IgD-negative memory B cell (primary cell): ENCODE measurements at regions not wholly inside any gene's neighbourhood (a gene's known extent, or its start where the extent isn't known, plus 50 kb on each side); places are given as distances from the start of the nearest gene placed in this dataset.
A peak's percentile ranks its signal among the peaks of the same experiment; 100 is the strongest.

ENCODE experiments used
- H3K27ac Mint-ChIP-seq, 3 donors: one replicate each; pipeline ENCODE4 v1.8.0; 2020 to 2022; ENCODE audit warnings: mild to moderate bottlenecking in 3 of 3, mixed read lengths in 3 of 3, moderate library complexity in 1 of 3
- H3K27me3 Mint-ChIP-seq: one replicate; pipeline ENCODE4 v1.8.0; 2021; ENCODE audit warnings: mixed read lengths
- H3K36me3 Mint-ChIP-seq: one replicate; pipeline ENCODE4 v1.8.0; 2020; ENCODE audit warnings: mild to moderate bottlenecking, mixed read lengths
- H3K4me1 Mint-ChIP-seq, 3 donors: one replicate each; pipeline ENCODE4 v1.8.0; 2020 to 2022; ENCODE audit warnings: mixed read lengths in 3 of 3, mild to moderate bottlenecking in 1 of 3
- H3K4me3 Mint-ChIP-seq, 4 donors: one replicate each; pipeline ENCODE4 v1.8.0; 2020 to 2022; ENCODE audit warnings: mild to moderate bottlenecking in 4 of 4, mixed read lengths in 4 of 4, moderate library complexity in 3 of 4
- H3K9me3 Mint-ChIP-seq, 3 donors: one replicate each; pipeline ENCODE4 v1.8.0; 2020 to 2021; ENCODE audit warnings: mixed read lengths in 3 of 3, mild to moderate bottlenecking in 1 of 3

DNA sequence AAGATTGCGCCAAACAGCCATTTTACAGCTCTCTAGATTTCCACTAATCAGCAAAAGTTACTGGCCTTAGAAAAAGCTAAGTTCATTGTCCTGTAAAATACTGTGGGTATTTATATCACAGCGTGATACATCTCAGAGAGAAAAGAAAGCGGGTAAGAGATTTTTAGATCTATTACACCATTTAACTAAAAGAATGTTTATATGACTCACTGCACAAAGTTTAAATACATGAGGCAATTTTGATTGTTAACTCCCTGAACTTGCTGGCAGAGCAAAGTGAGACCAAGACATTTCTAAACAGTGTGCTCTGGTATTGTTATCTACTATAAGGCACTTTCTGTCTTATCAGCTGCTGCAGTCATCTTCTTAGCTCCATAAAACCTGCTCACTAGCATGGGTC, 314.3 kb downstream of the EPHA7 start:
- Mint-ChIP-seq H3K27me3 (no peaks in the 10 kb centered on the region), H3K4me3 (no peak overlapping the region), H3K9me3 (peaks cover 2 to 6% (median 3%) of the 10 kb centered on the region in 3 donors), H3K4me1 (no peaks in the 10 kb centered on the region), H3K36me3 (peaks cover 2% of the 10 kb centered on the region), H3K27ac (no peak overlapping the region)

- Mint-ChIP-seq H3K9me3 (peaks cover 2 to 3% (median 3%) of the 10 kb centered on the region in 3 donors), H3K4me3 (no peak overlapping the region), H3K27ac (no peak overlapping the region), H3K27me3 (no peaks in the 10 kb centered on the region), H3K36me3 (peaks cover 2% of the 10 kb centered on the region), H3K4me1 (no peaks in the 10 kb centered on the region)
These were observed 315.1 kb downstream of the EPHA7 start for GRCh38 chr6:93104195-93104817.

GRCh38 chr6:93088621-93089501, 330.5 kb downstream of the EPHA7 start:
- Mint-ChIP-seq H3K27me3 (no peaks in the 10 kb centered on the region), H3K4me1 (no peaks in the 10 kb centered on the region), H3K27ac (no peak overlapping the region), H3K9me3 (peaks cover 0 to 8% (median 4%) of the 10 kb centered on the region in 3 donors), H3K36me3 (no peaks in the 10 kb centered on the region), H3K4me3 (no peak overlapping the region)

- Mint-ChIP-seq H3K27me3 (no peaks in the 10 kb centered on the region), H3K36me3 (no peaks in the 10 kb centered on the region), H3K4me1 (no peaks in the 10 kb centered on the region), H3K27ac (no peak overlapping the region), H3K4me3 (no peak overlapping the region), H3K9me3 (peaks cover 0 to 8% (median 2%) of the 10 kb centered on the region in 3 donors)
These were observed 331.8 kb downstream of the EPHA7 start for GRCh38 chr6:93087606-93088005.

DNA sequence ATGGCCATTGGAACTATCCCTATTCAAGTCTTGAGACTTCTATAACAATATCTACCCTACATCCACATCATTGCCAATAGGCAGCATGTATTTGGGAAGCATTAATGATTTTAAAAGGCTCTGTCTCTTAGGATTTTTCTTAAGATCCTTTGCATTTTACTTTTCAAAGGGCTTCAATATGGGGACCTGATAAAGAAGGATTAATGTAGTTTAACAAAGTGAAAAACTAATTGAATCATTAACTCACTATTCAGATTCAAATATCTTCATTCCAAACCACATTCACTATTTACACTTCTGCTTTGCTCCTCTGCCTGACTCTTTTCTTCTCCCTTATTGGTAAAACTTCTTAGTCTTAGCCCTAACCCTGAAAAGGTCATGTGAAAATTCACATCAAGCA, 333.0 kb downstream of the EPHA7 start:
- Mint-ChIP-seq H3K9me3 (peaks cover 0 to 8% (median 2%) of the 10 kb centered on the region in 3 donors), H3K4me3 (no peak overlapping the region), H3K36me3 (peaks cover 2% of the 10 kb centered on the region), H3K27ac (no peak overlapping the region), H3K4me1 (no peaks in the 10 kb centered on the region), H3K27me3 (no peaks in the 10 kb centered on the region)

DNA sequence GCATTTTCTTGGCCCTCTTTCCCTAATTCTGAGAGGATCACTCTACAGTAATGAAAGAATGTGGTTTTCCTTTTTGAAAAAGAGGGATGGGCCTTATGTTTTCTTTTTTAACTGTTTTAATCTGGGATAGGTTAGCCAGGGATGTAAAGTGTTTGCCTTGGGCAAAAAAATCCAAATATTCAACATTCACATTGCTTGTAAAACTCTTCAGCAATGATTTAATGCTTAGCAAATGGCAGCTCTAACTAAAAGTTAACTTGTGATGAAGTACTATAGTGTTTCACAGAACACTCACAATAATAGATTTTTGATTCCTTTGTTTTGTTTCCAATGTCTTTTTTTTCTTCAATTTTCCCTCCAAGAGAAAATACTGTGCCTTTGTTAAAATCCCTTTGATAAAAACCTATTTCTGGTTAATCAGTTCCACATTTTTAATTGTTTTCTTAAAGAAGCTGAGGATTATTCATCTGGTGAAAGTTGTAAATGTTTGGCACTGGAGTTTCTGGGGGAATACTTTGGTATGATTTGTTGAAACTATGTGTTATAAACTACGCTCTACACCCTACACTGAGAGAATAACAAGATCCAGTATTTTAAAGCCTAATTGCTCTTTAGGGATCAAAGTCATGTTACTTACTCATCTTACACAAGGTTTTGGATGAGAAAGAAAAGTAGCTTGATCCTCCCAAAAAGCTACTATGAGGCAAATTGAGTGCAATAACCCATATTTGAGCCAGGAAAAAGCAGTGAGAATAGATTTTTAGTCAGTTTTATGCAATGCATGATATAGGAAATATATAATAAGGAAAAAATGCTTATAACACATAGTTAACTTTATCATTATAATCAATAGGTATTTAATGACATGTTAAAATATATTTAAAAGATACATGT, 335.8 kb downstream of the EPHA7 start:
- H3K4me1 Mint-ChIP-seq = no peaks in the 10 kb centered on the region
- no peaks in the 10 kb centered on the region for H3K27me3 Mint-ChIP-seq
- H3K36me3 Mint-ChIP-seq = peaks cover 2% of the 10 kb centered on the region
- H3K27ac Mint-ChIP-seq = no peak overlapping the region
- no peak overlapping the region for H3K4me3 Mint-ChIP-seq
- H3K9me3 Mint-ChIP-seq = peaks cover 2 to 7% (median 2%) of the 10 kb centered on the region in 3 donors

- H3K36me3 Mint-ChIP-seq = peaks cover 2% of the 10 kb centered on the region
- peaks cover 2 to 5% (median 2%) of the 10 kb centered on the region in 3 donors for H3K9me3 Mint-ChIP-seq
- no peak overlapping the region for H3K4me3 Mint-ChIP-seq
- no peaks in the 10 kb centered on the region for H3K4me1 Mint-ChIP-seq
- H3K27ac Mint-ChIP-seq = no peak overlapping the region
- H3K27me3 Mint-ChIP-seq = no peaks in the 10 kb centered on the region
These were observed 337.5 kb downstream of the EPHA7 start for GRCh38 chr6:93081901-93082300.

GRCh38 chr6:93079061-93079460, 340.3 kb downstream of the EPHA7 start:
- H3K27ac Mint-ChIP-seq = no peak overlapping the region

DNA sequence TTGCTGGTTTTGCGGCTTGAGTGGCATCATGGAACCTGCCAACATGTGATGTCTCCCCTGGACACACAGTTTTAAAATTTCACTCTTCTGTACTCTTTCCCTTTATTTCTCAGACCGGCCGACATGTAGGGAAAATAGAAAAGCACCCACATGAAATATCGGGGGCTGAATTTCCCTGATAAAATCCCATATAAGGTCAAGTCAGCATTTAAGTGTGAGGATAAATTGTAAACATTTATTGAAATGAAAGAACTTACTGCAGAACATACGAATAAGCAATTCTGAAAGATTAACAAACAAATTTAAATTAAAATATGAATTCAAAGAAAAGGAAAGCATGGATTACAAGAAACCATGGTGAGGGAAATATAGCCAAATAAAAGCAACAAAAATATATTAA, 345.5 kb downstream of the EPHA7 start:
- H3K4me3 Mint-ChIP-seq = no peak overlapping the region
- H3K27me3 Mint-ChIP-seq = no peaks in the 10 kb centered on the region
- H3K36me3 Mint-ChIP-seq = no peaks in the 10 kb centered on the region
- H3K4me1 Mint-ChIP-seq = no peaks in the 10 kb centered on the region
- H3K9me3 Mint-ChIP-seq = no peaks in the 10 kb centered on the region
- H3K27ac Mint-ChIP-seq = no peak overlapping the region

More at GRCh38 chr6:93079061-93079460, 340.3 kb downstream of the EPHA7 start:
- Mint-ChIP-seq H3K4me1 (no peaks in the 10 kb centered on the region), H3K27me3 (no peaks in the 10 kb centered on the region), H3K9me3 (peaks cover 0 to 5% (median 2%) of the 10 kb centered on the region in 3 donors), H3K36me3 (peaks cover 2% of the 10 kb centered on the region), H3K4me3 (no peak overlapping the region)

- no peak overlapping the region for H3K27ac Mint-ChIP-seq
- no peaks in the 10 kb centered on the region for H3K4me1 Mint-ChIP-seq
- H3K36me3 Mint-ChIP-seq = no peaks in the 10 kb centered on the region
- H3K9me3 Mint-ChIP-seq = peaks cover 0 to 6% (median 1%) of the 10 kb centered on the region in 3 donors
- H3K27me3 Mint-ChIP-seq = no peaks in the 10 kb centered on the region
- no peak overlapping the region for H3K4me3 Mint-ChIP-seq
These were observed 349.5 kb downstream of the EPHA7 start for GRCh38 chr6:93069856-93070255.

DNA sequence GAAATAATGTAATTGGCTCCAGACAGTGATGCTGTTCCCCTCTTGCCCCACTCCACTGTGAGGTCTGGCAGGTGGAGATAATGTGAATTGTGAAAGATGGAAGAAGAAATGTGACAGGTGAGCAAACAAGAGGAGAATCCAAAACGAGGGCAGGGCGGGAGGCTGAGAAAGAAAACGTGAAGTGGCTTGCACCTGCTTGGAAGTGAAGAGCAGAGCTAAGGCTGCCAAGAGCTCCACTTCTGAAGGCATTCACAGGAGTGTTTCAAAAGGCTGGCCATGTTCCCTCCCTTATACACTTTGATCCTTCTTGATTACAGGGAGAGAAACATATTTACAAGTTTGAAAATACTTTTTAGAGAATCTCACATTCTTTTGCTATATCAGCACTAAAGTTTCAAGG, 359.4 kb downstream of the EPHA7 start:
- Mint-ChIP-seq H3K27me3 (no peaks in the 10 kb centered on the region), H3K27ac (no peak overlapping the region), H3K4me3 (no peak overlapping the region), H3K9me3 (peaks cover 2 to 9% (median 2%) of the 10 kb centered on the region in 3 donors), H3K4me1 (no peaks in the 10 kb centered on the region), H3K36me3 (no peaks in the 10 kb centered on the region)

DNA sequence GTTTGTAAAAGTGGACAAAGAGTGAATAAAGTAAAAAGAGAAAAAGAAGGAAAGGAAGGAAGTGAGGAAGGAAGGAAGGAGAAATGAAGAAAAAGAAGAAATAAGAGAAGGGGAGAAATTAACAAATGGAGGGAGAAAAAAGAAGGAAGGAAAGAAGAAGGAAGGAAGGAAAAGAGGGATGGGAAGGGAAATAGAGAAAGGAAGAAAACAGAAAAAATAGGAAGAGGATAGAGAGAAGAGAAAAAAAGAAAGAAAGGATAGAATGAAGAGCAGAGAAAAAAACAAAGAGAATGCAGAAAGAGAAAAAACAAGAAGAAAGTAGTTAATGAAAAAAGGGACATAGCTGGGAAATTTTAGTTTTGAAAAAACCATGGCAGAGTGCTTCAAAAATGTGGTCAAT, 361.8 kb downstream of the EPHA7 start:
- no peaks in the 10 kb centered on the region for H3K27me3 Mint-ChIP-seq
- peaks cover 0 to 9% (median 2%) of the 10 kb centered on the region in 3 donors for H3K9me3 Mint-ChIP-seq
- H3K27ac Mint-ChIP-seq = peak overlapping the region in 1 of 3 donors; percentile 87
- H3K4me1 Mint-ChIP-seq = no peaks in the 10 kb centered on the region
- no peaks in the 10 kb centered on the region for H3K36me3 Mint-ChIP-seq
- H3K4me3 Mint-ChIP-seq = no peak overlapping the region

GRCh38 chr6:93048381-93048780, 371.0 kb downstream of the EPHA7 start:
- no peaks in the 10 kb centered on the region for H3K27me3 Mint-ChIP-seq
- H3K9me3 Mint-ChIP-seq = peaks cover 0 to 4% (median 4%) of the 10 kb centered on the region in 3 donors
- H3K4me1 Mint-ChIP-seq = no peaks in the 10 kb centered on the region
- no peaks in the 10 kb centered on the region for H3K36me3 Mint-ChIP-seq
- no peak overlapping the region for H3K4me3 Mint-ChIP-seq
- H3K27ac Mint-ChIP-seq = no peak overlapping the region

GRCh38 chr6:93047033-93047432, 372.3 kb downstream of the EPHA7 start:
- Mint-ChIP-seq H3K36me3 (no peaks in the 10 kb centered on the region), H3K27me3 (no peaks in the 10 kb centered on the region), H3K4me3 (no peak overlapping the region), H3K27ac (no peak overlapping the region), H3K9me3 (peaks cover 0 to 4% (median 2%) of the 10 kb centered on the region in 3 donors), H3K4me1 (no peaks in the 10 kb centered on the region)

DNA sequence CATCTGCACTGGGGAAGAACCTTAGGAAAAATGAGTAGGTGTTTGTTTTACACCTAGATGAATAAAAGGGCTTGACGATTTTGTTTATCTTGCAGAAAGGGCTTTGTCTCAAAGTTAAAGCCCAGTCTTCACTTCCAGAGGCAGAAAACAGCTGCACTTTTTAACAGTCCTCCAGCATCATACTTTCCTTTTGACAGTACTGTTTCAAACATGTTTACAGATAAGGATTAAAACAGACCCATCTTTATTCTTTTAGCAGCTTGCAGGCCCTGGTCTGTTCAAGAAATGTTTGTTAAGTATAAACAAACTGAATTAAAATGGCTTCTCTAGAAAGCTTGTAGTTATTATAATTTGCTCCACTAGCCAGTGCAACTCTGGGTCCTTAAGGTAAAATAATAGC, 374.2 kb downstream of the EPHA7 start:
- Mint-ChIP-seq H3K36me3 (no peaks in the 10 kb centered on the region), H3K27me3 (no peaks in the 10 kb centered on the region), H3K4me1 (no peaks in the 10 kb centered on the region), H3K27ac (no peak overlapping the region), H3K4me3 (no peak overlapping the region), H3K9me3 (peaks cover 0 to 4% (median 2%) of the 10 kb centered on the region in 3 donors)
